ENCODE measurements at regions not wholly inside any gene's neighbourhood (a gene's known extent, or its start where the extent isn't known, plus 50 kb on each side); places are given as distances from the start of the nearest gene placed in this dataset.
"Not testable (repeated sequence)": the region's sequence is repeated elsewhere in the genome, so short reads cannot be mapped to it uniquely, and the experiment has no call there.

DNA sequence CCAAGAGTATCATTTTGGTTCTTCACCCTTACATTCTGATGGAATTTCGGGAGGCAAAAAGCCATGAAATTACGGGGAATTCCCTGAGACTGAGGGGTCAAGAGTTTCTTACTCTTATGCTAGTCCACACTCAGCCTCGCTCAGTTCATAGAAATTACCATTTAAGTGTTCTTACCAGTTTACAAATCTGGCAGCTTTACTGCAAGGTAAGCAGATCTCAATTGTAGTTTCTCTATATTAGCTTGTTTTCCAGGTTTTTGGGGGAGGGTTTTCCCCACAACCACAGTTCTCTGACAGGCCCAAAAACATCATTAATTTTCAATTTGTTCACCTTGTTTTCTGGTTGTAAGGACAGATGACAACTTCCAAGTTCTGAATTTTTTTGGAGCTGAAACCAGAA lies 1028.4 kb downstream of the FAM181B start:
- no peak for DNase-seq

DNA sequence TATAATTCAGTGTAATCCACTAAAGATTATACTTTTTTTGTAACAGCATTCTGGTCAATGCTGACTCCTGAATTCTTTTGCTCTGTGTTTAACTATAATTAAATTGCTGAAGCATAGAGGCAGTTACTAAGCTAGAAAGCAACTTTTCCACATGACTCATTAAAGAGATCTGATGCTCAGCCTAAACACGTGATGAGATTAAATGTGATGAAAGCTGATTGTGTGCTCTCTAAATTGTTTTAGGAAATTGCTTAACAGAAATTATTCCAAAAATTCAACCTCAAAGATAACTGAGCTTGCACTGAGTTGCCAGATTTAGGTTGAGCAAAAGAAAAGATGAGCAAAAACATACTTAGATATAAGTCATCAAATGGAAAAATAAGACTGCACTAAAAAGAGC lies 1033.6 kb downstream of the FAM181B start:
- no peak for DNase-seq

DNA sequence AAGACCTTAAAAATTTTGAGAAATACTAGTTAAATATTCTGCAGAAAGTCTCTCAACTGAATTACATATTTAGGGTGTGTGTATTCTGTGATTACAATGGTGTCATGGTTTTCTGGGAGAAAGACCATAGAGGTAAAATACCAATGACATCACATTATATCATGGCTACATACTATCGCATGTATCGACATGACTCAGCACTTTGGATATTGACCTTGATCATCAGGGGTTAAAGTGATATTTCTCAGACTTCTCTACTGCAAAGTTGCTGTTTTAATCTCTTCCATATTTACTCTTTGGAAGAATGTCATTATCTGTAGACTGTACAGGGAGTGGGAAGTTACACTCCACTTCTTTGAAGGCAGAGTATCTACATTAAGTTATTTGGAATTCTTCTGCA lies 1046.6 kb downstream of the FAM181B start:
- DNase-seq, result no peak

DNA sequence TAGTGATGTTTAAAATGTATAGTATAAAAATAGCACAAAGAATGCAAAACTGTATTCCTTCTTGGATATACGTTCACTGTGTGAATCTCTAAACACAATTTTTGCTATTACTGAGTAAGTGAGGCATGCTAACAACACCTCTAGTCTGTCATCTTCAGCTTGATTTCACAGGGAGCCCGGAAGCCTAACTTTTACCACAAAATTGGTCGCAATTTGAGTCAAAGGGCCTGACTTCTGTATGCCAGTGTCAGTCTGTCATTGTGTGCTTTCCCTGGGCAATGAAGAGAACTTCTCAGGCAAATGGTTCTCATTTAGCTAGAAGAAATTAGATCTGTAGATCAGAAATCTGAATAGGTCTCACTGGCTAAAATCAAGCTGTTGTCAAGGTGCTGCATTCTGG lies 1059.5 kb downstream of the FAM181B start:
- DNase-seq, result no peak

DNA sequence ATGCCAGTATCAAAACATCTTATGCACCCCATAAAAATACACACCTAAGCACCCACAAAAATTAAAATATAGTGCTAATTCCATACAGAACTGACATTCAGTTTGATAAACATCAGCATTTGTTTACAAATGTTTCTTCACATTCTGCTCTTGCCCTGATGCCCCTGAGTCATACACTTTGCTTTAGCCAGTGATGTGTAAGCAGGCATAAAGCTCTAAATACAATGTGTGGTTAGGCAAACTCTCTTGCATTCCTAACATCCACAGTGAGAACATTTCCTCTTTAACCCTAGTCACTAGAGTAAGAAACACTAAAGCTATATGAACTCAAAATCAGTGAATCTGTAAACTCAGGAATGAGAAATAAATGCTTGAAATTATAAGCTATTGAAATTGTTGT lies 1060.7 kb downstream of the FAM181B start:
- DNase-seq, result no peak

DNA sequence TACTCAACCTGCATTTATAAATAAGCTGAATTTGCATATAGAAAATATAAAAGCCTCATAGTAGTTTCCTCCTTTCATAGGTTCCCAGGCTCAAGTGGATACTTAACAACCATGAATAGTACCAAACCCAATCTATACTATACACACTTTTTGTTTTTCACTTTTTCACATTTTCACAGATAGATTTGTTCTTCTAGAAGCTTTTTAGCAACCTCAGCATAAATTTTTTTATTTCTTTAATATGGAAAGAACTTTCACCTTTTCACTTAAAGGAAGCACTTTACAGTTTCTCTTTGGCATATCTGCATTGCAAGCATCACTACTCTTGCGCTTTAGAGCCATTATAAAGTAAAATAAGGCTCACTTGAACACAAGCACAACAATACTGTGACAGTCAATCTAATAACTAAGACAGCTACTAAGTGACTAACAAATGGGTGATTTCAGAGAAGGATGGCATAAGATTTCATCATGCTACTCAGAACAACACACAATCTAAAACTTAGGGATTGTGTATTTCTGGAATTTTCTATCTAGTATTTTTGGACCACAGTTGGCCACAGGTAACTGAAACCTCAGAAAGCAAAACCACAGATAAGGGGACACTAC lies 1063.6 kb downstream of the FAM181B start:
- DNase-seq, result no peak

DNA sequence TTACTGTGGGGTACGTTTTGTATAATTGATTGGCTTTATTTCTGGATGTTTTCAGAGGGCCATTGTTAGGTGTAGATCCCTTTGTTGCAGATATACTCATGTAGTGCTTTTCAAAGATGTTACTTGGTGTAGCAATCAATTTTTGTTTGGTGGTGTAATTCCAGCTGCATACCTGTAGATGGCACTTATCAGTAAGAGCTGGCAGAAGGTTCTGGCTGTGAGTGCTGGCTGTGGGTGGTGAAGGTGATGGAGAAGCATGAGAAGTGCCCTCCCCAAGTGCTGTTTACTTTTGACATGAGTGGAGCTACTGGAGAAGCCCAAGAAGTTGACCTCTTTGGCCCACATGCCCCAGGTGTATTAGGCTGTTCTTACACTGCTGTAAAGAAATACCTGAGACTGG lies 1074.9 kb downstream of the FAM181B start:
- DNase-seq, result peak; percentile 11 to 22

DNA sequence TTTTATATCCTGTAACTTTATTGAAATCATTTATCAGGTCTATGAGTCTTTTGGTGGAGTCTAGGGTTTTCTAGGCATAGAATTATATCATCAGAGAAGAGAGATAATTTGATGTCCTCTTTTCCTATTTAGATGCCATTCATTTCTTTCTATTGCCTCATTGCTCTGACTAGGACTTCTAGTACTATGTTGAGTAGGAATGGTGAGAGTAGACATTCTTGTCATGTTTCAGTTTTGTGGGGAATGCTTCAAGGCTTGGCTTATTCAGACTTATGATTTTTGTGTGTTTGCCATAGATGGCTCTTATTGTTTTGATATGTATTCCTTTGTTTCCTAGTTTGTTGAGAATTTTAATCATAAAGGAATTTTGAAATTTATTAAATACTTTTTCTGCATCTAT lies 1078.3 kb downstream of the FAM181B start:
- DNase-seq, result no peak

DNA sequence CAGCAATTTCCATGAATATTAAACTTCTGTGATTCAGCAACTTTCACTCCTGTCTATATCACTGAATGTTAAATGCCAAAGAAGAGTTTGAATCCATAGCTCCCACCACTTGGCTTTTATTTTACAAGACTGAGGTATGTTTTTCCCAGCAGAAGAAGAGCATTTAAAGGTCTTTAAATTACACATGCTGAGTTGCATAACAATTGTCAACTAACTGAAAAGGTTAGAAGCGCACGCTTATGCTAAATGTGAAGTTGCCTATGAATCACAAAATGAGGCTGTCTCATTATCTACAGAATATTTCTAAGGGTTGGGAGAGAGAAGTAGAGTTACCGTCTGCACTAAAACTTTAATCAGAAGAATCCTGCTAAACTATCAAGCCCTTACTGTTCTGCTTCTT lies 1086.3 kb downstream of the FAM181B start:
- DNase-seq, result no peak

DNA sequence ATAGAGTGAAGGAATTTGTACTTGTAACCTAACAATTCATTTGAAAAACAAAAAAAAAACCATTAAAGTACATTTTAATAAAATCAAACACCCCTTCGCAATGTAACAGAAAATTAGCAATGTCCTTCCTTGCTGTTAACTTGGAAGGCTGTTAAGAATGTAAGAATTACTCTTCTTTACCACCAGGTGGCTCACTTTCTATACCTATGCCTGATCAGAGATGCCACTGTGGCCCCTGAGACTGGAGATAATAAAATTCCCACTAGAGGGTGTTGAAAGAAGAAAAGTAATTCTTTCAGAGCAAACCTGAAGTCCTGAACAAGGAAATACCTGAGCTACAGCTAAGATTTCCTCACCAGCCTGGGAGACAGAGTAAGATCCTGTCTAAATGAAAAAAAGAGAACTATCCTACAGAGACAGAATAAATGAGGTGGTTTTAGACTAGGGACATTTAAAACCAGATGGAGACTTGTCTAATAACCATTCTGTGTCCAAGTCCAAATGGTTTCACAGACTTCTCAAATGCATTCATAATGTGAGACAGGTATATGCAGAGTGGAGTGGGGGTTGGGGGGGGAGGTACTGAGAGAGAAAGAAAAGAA lies 1089.3 kb downstream of the FAM181B start:
- peak; percentile 16 to 24 for DNase-seq

DNA sequence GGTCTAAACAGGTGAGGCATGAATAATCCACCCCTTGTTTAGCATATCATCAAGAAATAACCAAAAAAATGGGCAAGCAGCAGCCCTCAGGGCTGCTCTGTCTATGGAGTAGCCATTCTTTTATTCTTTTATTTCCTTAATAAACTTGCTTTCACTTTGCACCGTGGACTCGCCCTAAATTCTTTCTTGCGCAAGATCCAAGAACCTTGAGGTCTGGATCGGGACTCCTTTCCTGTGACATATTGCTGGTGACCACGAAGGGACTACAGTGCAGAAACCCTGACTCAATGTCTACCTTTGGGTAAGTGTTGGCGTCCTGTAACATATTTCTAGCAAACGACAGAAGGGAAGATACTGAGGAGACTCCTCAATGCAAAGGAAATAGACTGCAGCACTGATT lies 1099.2 kb downstream of the FAM181B start:
- no peak for DNase-seq

DNA sequence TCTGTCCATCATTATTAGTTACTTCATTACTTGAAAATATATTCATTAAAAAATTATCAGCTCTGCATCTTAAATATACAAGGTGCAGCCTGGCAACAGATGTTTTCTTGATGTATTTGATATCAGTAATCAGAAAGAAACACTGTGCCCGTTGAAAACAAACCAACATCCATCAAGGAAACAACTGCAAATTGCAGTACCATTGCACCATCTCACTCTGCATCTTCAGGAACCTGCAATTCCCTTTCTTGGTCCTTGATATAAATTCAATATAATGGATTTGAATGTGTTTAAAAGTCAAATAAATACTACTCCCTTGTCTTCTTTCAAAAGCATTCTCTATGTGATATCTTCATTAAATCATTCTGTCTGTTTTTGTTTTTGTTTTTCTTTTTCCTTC lies 1131.2 kb downstream of the FAM181B start:
- DNase-seq, result no peak

DNA sequence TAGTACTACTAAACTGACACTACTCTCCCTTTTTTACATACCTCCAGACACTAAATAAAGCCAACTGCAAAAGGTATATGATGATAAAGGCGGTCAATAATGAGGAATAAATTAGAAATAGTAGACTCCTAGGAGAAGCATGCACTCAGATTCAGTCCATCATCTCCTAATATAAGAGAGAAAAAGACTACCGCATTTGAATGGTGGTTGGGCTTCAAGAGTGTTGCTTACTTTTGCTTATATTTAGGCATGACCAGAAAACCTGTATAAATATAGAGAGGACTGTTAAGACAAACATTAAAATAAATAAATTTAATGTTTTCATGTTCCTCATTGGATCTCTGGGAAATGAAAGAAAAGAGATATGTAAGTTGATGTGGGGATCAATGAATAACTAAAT lies 1137.0 kb downstream of the FAM181B start:
- no peak for DNase-seq

DNA sequence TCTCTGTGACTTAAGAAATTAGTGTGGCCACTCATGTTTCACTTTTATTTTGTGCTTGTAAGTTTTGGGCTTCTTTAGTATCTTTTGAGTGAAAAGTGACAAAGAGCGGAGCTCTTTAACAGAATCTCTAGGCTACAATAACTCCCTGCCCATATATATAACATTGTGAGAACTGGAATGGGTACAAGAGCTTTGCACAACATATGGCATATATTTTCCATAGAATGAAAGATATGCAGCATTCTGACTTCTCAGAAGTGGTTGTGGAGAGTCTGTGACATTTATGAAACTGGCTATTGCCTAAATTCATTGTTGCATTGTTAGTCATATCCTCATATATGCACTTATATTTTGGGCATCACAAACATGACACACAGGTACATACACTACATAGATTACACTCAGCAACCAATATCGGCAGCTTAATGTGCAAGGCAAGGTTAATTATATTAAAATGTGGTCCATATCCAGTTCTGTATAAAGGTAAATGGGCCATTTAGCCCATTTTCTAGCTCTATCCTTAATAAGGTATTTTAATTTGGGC lies 1148.2 kb downstream of the FAM181B start:
- no peak for DNase-seq

DNA sequence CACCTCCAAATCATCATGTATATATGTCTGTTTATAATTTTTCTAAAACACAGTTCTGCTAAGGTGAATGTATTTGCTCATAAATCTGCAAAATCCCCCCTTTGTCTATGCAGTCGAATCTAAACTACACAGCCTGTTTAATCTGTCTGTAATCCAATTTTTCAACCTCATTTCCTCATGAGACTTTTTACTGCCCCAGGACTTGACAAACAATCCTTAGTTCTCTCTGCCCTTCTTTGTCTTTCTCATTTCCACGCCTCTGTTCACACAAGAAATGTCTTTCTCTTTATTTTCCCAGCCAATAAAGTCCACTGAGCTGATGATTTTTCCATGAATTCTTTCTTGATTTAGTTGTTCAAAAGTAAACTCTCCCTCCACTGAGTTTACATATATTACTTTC lies 1154.3 kb downstream of the FAM181B start:
- DNase-seq, result no peak

DNA sequence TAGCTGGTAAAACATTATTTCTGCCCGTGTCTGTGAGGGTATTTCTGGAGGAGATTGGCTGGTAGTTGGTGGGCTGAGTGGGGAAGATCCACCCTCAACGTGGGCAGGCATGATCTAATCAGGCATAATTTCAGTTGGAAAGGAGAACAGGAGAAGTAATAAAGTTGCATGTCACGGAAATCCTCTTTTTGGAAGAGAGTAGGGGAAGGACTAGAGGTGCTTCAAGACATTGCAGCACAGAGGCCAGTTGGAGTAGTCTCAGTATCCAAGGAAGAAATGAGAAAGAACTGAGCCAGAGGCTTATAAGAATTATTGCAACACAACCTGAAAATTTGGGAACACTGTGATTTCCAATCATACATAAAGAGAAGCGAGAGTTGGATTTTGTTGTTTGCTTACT lies 1155.1 kb downstream of the FAM181B start:
- no peak for DNase-seq

DNA sequence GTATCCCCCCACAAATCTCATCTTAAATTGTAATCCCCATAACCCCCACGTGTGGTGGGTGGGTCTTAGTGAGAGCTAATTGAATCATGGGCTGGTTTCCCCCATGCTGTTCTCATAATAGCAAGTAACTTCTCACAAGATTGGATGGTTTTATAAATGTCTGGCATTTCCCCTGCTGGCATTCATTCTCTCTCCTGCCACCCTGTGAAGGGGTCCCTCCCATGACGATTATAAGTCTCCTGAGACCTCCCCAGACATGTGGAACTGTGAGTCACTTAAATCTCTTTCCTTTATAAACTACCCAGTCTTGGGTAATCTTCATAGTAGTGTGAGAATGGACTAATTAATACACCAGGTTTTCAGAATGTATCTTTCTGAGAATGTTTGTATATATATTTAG lies 1159.4 kb downstream of the FAM181B start:
- DNase-seq, result no peak

DNA sequence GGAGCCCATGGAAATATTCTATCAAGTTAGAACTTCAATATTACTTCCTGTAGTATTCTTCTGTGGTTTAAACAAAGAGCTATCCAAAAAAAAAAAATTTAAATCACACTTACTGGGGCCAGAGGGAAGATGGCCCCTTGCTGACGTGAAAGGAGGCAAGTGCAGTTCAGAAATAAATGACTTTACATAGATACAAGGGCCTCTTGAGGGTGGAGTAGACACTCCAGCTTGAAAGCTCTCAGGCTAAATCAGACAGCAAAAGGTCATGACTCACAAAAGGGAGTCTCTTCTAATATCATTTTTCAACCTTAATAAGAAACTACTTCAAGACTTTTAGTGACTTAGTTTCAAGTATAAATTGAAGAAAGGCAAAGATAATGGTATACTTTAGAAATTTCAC lies 1160.3 kb downstream of the FAM181B start:
- no peak for DNase-seq

DNA sequence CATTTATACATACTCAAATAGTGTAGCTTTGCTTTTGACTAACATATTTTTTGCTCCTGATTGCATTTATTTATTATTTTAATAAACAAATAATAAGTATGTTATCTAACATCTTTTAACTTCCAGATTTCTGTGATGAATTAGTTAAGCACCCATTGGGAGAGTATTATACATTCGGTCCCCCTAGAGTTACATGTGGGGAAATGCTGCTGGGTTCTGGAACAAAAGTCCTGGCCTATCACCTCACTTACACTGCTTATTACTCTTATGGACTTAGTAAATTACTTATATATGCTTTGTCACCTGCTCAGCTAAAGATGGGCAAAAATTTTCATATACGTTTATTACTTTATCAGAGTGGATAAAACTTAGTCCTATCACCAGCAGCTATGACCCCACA lies 1163.0 kb downstream of the FAM181B start:
- DNase-seq, result no peak

DNA sequence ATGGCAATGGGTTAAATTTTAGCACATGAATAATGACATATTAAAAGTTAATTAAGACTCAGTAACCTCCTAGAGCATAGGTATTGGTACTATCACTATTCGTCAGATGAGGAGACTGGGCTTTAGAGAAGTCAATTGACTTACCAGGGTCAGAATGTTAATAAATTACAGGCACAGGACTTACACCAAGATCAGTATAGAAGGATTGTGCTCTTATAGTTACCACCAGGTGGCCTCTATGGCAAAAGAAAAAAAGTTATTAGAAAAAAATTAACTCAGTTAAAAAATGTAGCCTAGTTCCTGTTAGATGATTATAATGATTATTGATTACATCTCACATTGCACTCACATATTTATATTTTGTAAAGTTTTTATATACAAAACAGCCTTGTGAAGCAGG lies 1163.7 kb downstream of the FAM181B start:
- DNase-seq, result no peak

DNA sequence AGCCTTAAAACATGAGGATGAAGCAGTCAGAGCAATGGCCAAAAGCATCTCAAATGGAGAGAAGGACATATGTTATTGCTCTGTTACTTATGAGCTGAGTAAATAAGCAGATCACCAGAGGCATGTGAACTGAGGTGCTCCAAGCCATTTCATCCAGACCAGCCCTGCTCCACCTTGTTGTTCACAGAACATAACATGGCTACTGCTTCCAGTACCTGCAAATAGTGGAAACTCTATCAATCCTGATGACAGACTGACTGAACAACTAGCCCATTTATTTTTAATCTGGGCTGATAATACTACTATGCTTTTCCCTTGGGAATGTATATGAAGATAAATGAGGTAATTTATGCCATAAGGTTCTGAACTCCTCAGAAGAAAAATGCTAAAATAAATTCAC lies 1164.7 kb downstream of the FAM181B start:
- DNase-seq, result no peak

DNA sequence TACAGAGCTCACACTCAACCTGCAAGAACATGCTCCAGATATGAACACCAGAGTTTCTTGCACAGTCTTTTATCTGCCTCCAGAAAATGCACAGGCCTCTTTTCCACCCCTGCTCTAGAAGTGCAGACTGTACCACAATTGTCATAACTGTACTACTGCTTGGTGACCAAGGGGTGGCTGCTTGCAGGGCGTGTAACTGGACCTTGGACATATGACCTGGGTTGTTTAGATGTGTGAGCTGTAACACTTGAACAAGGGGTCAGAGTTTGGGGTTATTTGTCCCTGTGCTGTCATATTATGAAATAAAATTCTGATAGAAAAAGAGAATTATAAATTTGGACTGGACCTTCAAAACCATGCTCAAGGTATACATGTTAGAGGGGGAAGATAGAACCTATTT lies 1185.5 kb downstream of the FAM181B start:
- DNase-seq, result no peak

DNA sequence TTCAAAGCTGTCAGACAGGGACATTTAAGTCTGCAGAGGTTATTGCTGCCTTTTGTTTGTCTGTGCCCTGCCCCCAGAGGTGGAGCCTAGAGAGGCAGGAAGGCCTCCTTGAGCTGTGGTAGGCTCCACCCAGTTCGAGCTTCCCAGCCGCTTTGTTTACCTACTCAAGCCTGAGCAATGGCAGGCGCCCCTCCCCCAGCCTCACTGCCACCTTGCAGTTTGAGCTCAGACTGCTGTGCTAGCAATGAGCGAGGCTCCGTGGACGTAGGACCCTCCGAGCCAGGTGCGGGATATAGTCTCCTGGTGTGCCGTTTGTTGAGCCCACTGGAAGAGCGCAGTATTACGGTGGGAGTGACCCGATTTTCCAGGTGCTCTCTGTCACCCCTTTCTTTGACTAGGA lies 1193.9 kb downstream of the FAM181B start:
- DNase-seq, result not testable (repeated sequence)

DNA sequence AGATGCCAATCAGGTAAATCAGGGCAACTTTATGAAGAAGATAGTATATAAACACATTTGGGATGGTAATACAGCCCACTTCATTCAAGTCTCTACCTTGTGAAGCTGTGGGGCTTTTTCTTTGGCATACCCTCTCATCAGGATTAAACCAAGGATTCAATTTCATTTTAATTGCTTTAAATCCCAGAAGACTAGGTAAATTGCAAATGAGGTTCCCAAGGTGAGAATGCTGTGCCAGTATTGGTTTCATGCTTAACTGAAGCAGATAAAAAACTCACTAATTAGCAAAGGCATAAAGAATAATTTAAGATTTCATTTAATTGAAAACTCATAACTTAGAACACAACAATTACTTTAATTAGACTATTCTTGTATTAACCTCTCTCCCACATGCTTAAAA lies 1218.1 kb downstream of the FAM181B start:
- no peak for DNase-seq

Data from inflammatory macrophage (primary cell).